HG02973 (cell line): ENCODE measurements at regions not wholly inside any gene's neighbourhood (a gene's known extent, or its start where the extent isn't known, plus 50 kb on each side); places are given as distances from the start of the nearest gene placed in this dataset.

Experiments
- ATAC-seq: cut with Tn5 transposase; IDR thresholded peaks from one replicate; pipeline ENCODE4 v1.9.1; 2021; ENCODE audit warnings: moderate library complexity; ENCODE audit not compliant: unreplicated experiment

DNA sequence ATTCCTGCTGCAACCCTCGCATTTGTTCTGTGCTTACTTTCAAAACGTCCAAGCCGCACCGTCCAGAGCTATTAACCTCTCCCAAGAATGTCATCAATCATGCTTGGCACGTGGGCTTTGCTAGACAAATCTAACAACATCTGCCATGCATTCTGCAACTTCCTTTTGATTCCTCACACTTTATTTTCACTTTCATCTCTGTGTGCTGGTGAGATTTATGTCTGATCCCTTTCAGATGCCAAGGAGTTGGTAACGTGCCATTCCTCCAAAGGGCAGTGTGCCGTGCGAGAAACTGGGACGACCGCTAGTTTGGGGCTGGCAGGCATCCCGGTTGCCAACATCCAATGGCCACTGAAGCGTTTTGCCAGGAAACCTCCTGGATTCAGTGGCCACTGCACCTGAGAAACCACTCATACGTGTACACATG lies 230.0 kb upstream of the PARD3B start:
- ATAC-seq: no peak

DNA sequence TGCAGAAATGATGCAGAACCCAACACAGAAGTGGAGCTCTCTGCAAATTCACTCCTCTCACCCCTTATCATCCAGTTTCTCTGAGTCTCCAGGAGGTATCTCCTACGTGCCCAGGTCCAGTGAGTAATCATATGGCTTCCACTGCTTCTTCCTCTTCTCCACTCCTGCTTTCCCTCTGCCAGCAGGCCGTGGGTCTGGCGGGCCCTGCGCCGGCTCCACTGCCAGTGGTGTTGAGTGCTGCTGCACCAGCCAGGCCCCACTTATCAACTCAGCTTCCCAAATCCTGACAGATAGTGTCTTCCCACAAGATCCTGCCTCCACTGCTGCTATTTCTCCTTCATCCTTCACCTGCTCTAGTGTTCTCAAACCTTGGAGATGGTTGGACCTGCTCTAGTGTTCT lies 227.6 kb upstream of the PARD3B start:
- no peak for ATAC-seq

DNA sequence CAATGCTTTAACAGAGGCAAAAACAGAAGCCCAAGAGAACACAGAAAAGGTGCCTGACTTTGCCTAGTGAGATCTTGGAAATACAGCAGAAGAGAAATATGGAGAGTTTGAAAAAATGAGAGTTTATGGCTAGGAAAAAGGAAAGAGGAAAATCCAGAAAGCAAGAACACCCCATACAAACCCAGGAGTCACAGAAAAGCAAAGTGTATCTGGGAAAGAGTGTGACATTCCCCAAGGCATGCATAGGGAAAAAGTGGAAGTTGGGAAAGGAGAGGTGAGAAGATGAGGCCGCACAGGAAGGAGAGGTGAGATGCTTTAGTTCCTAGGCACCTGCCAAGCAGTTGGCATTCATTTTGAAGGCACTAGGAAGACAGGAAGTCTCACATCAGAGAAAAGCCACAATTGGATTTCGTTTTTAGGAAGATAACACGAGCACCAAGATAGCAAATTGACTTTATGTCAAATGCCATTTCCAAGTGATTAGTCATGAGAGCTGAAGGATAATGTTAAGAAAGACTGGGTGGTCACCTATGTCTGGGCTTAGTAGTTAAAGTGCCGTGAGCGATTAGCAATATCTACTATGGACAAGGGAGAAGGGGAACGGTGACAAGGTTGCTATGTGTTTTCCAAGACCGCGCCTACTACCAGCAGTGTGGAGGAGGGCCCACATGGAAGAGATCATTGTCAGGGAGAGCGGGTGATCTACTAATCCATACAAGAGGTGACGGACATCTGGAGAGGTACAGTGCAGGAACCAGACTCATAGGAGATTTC lies 224.1 kb upstream of the PARD3B start:
- no peak for ATAC-seq

DNA sequence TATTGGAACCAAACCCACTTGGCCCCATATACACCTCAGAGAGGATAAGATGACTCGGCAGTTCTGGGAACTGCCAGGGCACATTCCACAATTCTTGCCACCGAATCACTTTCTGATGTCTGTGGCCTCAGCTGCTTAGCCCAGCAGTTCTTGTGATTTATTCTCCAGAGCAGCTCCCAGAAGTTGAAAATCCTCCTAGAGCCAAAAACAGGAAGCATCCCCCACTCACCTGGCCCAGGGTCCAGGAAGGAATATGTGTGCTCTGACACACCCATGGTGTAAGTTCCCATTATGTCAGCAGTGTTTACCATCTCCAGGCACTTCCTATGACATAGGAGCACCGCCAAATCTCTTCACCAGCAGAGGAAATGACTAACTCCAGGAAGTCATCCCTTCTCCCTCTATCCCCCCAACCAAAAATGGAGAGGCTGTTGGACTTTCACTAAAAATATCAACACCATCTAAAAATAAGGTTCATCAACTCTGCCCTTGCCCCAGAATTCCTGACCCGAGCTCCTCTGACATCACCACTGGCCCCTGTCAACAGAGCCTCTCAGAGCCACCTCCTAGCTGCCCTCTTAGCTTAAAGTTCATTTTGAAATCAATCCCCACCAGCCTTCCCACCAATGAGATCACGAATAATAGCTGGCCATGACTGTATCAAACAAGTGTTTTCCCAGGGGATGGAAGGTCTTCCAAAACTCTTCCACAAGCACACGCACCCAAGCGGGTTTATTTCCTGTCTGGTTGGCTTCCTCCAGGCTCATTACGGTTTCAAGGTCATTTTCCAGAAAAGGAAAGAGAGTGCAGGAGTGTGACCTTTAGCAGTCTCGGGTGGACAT lies 223.1 kb upstream of the PARD3B start:
- no peak for ATAC-seq

DNA sequence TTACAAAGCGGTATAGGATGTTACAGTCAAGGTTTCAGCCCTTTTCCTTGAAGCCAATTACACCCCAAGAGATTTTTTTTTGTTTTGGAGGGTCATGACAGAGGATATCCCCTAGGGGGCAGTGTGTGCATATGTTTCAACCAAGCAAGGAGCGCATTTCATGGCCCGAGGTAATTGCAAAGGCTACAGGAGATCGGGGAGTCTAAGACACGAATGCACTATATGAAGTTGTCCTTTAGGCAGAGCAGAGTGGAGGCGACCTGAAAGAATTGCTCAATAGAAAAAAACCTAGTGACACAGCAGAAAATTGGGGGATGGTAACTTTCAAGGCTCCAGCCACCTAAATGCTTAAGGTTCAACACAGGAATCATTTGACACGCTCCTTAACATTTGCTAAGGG lies 219.8 kb upstream of the PARD3B start:
- ATAC-seq: peak; percentile 93

DNA sequence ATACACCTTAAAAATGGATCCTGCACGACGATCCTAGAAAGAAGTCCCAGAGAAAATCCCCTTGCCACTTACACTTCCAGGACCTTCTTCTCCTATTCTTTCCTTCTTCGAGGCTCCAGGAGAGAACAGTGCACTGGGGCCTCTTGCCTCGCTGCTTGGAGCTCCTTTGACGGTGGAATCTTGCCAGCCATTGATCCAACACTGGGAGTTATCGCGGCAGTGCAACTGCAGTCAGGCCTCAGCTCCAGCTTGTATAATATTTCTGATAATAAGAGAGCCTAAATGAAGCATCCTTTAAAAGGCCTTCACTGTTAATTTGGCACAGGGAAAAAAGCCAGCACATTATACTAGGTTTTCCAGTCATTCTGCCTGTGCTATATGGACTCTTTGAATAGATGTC lies 216.9 kb upstream of the PARD3B start:
- no peak for ATAC-seq

DNA sequence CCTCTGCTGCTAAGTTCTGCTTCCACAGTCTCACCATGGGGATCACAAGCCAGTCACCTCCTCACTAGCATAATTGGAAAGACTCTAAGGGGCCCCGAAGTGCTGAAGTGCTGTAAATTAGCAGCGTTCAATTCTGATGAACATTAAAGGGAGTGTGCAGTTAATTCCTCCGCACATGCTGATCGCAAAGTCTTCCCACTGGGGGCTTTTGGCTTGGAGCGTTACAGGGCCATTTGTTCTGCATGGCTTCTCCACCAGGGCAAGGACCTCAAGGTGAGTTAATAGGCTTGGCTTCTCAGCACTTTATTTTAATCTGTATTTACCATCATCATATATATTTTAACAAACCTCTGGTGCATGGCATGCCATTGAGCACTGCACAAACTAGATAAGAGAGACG lies 216.3 kb upstream of the PARD3B start:
- no peak for ATAC-seq

DNA sequence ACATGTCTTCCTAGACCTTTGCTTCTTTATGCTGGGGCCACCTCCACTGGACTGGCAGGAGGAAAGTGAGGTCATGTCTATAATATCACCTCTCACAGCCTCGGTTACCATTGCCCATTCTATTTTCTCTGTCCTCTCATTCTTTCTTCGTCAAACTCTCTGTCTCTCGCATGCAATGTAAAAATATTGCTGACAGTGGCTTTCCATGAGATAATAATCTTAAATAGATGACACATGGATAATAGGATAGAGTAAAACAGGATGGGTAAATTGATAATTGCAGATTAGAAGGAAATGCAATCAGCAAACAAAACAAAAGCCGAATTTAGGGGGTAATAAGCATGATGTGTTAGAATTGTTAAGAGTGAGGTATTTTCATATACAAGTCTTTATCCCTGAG lies 215.7 kb upstream of the PARD3B start:
- ATAC-seq: no peak

DNA sequence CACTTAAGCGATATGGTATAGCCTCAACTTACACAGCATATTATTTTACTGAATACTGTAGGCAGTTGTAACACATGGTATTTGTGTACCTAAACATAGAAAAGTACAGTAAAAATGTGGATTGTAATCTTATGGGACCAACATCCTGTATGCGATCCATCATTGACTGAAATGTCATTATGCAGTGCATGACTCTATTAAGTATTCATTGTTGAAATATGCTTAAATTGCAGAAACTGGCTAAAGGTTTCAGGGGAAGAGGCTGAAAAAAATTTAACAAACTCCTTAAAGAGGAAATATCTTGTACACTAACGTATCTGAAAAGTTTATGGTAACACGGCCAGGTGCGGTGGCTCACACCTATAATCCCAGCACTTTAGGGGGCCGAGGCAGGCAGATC lies 214.1 kb upstream of the PARD3B start:
- ATAC-seq: no peak

DNA sequence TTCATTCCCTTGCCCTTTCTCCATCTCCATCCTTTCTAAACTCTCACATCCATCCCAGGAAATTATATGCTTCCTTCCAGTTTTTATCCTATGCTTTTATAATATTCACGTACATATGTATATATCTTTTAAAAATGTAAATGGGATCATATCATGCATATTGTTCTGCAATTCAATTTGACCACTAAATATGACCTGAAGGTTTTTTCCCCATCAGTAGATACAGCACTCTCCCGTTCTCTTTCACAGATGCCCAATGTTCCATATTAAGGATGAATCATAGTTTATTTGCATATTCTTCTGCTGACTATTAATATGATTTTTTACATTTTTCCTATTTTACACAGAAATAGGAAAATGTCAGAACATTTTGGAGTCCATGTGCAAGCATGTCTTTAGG lies 213.3 kb upstream of the PARD3B start:
- no peak for ATAC-seq

DNA sequence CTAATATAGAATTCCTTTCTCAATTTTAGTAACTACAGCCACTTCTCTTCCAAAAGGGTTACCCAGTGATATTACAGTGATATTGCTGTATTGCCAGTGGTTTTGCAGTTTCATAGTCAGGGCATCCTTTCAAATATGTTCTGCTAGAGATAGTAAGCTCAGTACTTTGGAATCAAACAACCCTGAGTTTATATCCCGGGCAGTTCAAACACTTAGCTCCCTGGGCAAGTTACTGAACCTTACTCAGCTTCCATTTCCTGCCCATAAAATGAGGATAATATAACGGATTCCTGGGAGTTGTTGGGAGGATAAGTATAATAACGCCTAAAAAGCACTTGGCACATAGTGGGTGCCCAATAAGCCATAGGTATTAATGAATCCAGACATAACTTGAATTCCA lies 212.6 kb upstream of the PARD3B start:
- no peak for ATAC-seq

DNA sequence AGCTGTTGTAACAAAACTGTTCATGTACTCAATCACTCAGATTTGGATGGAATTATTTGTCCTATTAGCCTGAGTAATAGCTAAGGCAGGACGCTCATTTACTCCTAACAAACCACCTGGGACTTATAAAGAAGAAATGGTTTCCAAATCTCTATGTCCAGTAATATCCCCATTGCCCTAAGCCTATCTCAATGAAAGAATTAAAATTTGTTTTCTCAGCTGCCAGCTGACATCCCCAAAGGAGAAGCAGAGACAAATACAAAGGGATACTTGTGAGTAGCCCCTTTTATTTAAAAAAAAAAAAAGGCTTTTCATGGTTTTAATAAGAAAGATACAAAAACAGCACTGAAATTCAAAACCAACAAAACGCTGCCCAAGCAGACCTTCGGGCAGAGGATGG lies 211.4 kb upstream of the PARD3B start:
- ATAC-seq: no peak

DNA sequence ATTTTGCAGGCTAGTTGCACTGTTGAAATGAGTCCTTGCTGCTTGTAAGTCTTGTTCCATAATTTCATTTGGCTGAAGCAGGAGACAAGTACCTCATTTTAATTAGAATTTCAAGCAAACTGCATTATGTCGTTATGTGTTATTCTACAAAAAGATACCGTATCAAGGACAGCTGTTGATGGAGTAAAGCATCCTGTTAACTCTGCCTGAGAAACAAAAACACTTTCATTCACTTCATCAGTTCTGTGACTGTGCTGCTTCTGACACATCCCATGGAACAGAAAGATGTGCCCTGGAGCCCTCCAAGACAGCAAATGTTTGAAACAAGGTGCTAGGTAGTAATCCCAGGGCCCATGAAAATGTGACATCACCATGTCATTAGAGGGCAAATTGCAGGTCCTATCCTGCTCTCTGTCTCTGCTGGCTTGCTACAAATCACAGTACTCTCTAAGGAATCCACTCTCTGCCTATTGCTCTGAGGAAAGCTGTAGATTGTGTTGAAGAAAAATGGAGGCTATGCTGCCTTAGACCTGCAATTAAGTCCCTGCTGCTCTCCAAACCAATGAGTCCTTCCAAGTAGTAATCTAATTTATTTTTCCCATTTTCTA lies 209.7 kb upstream of the PARD3B start:
- no peak for ATAC-seq

DNA sequence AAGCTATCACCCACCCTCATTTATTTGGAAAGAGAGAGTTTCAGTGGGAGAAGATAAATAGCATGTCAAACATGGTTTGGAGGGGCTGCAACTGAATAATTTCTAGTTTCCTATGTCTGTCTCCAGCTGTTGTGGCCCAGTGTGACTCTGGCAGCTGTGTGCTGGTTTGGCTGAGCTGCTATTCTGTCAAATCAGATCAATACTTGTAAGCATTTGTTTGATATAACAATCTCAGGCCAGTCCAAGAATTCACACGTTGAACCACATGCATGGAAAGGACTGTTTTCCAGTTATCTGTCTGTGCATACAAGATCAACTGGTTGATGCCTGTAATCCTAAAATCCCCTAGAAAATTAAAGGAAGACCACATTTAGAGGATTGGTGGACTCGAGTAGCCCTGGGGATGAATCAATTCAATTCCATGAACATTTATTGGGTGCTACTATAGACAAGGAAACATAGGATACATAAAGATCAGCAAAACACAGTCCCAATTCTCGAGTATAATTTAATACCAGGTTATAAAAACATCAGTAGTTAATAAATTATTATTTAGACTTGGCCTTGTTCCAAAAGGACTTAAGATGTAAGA lies 209.0 kb upstream of the PARD3B start:
- no peak for ATAC-seq

DNA sequence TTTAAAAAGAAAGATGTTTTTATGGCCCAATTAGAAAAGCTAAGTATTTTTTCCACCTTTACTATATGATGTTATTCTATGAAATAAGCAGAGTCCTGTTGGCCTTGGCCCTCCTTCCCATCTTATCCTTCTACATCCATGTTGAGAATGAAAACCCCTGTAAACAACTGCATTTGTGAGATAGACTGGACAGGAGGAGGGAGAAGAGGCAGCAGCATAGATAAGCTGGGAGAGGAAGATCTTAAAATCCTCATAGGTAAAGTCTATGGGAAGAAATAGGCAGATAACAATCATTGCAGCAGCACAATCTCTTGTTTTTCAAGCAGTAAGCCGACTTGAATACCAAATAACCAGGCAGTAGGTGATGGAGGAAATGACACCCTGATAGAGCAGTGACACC lies 207.6 kb upstream of the PARD3B start:
- no peak for ATAC-seq

DNA sequence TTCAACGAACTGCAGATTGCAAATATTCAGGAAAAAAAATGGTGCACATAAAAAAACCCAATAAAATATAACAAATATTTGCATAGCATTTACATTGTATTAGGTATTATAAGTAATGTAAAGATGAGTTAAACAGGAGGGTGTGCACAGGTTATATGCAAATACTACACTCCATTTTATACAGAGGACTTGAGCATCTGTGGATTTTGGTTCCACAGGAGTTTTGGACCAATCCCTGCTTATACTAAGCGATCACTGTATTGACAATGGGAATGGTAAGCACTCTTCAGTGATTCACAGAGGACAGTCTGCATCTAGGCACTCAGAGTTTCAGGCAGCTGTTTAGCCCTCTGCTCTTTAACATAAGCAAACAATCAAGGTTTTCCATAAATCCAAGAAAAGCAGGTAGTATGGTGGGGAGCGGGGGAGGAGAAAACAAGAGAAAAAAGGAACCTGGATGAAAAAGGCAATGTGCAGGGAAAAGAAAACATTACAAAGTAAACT lies 206.0 kb upstream of the PARD3B start:
- no peak for ATAC-seq

DNA sequence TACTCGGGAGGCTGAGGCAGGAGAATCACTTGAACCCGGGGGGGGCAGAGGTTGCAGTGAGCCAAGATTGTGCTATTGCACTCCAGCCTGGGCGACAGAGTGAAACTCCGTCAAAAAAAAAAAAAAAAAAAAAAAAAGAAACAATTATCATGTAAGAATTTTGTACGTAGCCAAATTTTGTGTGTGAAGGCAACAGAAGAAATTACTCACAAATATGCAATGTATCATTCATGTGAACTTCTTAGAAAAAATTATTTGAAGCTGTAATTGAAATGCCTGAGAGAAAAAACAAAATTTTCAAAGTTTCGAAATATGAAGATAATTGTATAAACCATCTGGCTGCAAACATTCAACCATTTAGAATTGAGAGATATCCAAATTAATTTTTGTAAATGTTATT lies 204.8 kb upstream of the PARD3B start:
- ATAC-seq: no peak

DNA sequence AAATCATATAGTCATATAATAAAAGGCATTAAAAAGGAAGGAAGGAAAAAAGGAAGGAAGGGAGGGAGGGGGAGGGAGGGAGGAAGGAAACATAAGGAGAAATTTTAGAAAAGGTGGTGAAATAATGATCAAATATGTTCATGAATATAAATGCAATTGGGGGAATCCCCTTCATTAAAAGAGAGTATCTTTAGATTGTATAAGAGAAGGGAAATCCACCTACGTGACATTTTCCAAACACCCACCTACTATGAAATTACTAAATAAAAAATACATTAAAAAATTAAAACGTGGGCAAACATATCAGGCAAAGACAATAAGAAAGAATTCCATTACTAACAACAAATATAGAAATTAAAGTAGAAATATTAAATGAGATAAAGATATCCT lies 203.4 kb upstream of the PARD3B start:
- ATAC-seq: no peak

DNA sequence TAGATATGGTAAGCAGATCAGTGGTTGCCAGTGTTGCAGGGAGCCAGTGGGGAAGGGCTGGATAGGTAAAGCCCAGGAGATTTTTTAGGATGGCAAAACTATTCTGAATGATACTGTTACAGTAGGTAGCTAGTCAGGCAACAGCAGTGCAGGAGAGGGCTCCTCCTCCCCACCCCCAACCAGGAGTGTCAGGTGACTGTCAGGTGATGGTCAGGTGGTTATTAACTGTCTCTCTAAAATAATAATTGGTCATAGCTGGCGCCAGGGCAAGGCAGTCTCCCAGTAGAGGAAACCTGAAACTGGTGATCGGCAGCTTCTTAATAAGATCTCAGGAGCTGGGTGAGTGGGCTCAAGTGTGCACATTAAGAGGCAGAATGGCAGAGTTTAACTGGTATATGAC lies 201.6 kb upstream of the PARD3B start:
- ATAC-seq: no peak

DNA sequence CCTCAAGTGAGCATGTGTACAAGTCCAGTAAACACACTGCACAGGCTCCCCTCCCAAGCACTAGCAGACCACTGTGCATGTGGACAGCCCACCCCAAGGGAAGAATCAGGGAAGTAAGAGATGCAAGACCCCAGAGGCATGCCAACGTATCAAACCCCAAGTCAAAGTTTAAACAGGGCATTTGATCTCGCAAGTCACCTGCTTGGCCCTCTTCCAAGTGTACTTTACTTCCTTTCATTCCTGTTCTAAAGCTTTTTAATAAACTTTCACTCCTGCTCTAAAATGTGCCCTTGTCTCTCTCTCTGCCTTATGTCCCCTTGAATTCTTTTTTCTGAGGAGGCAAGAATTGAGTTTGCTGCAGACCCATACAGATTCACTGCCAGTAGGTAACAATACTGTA lies 201.2 kb upstream of the PARD3B start:
- ATAC-seq: no peak

DNA sequence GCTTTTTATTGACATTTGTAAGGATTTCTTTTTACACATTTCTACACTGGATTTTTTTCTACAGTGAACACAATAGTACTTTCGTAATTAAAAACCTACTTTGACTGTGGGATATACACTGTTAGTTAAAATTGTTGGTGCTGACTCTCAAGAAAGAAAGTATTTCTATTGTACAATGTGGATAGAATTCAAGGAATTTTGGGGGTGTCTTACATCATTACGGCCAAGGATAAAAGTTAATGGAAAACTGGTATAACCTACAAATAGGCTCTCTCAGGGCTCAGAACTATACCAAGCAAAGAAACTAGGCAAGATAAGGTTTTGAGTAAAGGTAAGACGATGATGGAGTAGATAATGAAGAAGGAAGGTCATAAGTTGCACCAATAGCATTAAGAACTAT lies 198.4 kb upstream of the PARD3B start:
- no peak for ATAC-seq
